Panc1 (cell line): ENCODE measurements at regions not wholly inside any gene's neighbourhood (a gene's known extent, or its start where the extent isn't known, plus 50 kb on each side); places are given as distances from the start of the nearest gene placed in this dataset.

Source experiments
- POLR2AphosphoS5 ChIP-seq: IDR thresholded peaks from 2 replicates; pipeline ENCODE4 v1.6.1; 2012; ENCODE audit warnings: mild to moderate bottlenecking, low read depth, low read length, moderate library complexity
- SIN3A ChIP-seq: IDR thresholded peaks from 2 replicates; pipeline ENCODE4 v1.6.1; 2012; ENCODE audit warnings: low read depth, mild to moderate bottlenecking, low read length, moderate library complexity, borderline replicate concordance; ENCODE audit not compliant: insufficient read depth
- TF ChIP-seq, protein P1 (sequence below): fragments of 450-650 bp; IDR thresholded peaks from 2 replicates; pipeline ENCODE4 v1.5.1; 2017; ENCODE audit warnings: mild to moderate bottlenecking
- TF ChIP-seq, protein P2 (sequence below), 2 experiments: IDR thresholded peaks; 2 replicates each; pipeline ENCODE4 v1.6.1; 2011 to 2012; ENCODE audit warnings: low read depth in 2 of 2, control low read depth in 1 of 2, low read length in 1 of 2, mild to moderate bottlenecking in 1 of 2, moderate library complexity in 1 of 2; ENCODE audit not compliant: insufficient read depth in 1 of 2

DNA sequence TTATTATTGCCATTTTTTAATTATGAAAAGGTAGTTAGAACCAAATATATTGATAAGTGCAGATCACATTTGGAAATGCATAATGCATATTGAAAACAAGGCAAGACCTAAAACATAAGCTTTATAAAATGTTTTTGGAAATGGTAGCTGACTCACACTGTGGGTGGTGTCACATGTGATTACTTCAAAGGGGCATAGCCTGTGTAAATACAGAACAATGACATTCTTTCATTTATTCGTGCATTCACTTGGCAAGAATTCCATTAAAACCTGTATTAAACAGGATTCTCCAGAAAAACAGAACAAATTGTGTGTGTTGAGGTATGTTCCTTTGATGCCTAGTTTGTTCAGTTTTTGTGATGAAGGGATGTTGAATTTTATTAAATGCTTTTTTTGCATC is 427.3 kb upstream of the ST6GAL2 start:
- TF ChIP-seq, protein P1, sequence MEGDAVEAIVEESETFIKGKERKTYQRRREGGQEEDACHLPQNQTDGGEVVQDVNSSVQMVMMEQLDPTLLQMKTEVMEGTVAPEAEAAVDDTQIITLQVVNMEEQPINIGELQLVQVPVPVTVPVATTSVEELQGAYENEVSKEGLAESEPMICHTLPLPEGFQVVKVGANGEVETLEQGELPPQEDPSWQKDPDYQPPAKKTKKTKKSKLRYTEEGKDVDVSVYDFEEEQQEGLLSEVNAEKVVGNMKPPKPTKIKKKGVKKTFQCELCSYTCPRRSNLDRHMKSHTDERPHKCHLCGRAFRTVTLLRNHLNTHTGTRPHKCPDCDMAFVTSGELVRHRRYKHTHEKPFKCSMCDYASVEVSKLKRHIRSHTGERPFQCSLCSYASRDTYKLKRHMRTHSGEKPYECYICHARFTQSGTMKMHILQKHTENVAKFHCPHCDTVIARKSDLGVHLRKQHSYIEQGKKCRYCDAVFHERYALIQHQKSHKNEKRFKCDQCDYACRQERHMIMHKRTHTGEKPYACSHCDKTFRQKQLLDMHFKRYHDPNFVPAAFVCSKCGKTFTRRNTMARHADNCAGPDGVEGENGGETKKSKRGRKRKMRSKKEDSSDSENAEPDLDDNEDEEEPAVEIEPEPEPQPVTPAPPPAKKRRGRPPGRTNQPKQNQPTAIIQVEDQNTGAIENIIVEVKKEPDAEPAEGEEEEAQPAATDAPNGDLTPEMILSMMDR, result no peak
- no peak for TF ChIP-seq SIN3A
- TF ChIP-seq POLR2AphosphoS5, result no peak
- TF ChIP-seq, protein P2, sequence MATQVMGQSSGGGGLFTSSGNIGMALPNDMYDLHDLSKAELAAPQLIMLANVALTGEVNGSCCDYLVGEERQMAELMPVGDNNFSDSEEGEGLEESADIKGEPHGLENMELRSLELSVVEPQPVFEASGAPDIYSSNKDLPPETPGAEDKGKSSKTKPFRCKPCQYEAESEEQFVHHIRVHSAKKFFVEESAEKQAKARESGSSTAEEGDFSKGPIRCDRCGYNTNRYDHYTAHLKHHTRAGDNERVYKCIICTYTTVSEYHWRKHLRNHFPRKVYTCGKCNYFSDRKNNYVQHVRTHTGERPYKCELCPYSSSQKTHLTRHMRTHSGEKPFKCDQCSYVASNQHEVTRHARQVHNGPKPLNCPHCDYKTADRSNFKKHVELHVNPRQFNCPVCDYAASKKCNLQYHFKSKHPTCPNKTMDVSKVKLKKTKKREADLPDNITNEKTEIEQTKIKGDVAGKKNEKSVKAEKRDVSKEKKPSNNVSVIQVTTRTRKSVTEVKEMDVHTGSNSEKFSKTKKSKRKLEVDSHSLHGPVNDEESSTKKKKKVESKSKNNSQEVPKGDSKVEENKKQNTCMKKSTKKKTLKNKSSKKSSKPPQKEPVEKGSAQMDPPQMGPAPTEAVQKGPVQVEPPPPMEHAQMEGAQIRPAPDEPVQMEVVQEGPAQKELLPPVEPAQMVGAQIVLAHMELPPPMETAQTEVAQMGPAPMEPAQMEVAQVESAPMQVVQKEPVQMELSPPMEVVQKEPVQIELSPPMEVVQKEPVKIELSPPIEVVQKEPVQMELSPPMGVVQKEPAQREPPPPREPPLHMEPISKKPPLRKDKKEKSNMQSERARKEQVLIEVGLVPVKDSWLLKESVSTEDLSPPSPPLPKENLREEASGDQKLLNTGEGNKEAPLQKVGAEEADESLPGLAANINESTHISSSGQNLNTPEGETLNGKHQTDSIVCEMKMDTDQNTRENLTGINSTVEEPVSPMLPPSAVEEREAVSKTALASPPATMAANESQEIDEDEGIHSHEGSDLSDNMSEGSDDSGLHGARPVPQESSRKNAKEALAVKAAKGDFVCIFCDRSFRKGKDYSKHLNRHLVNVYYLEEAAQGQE (IDR thresholded peaks at IDR 0.05; ENCODE audit: insufficient read depth in 1 of 2, low read depth in 2 of 2, low read length in 1 of 2), result no peak
